Activated naive CD4-positive, alpha-beta T cell treated with Interleukin-2 at 50 U/mL for 16 hours (primary cell): ENCODE measurements at regions not wholly inside any gene's neighbourhood (a gene's known extent, or its start where the extent isn't known, plus 50 kb on each side); places are given as distances from the start of the nearest gene placed in this dataset.

Experiments used
- DNase-seq: peaks from one replicate; pipeline ENCODE4 v3.0.0-alpha.2; 2020

- no peak for DNase-seq
Measured at GRCh38 chr1:59136541-59137275, 160.2 kb upstream of the FGGY start.

DNA sequence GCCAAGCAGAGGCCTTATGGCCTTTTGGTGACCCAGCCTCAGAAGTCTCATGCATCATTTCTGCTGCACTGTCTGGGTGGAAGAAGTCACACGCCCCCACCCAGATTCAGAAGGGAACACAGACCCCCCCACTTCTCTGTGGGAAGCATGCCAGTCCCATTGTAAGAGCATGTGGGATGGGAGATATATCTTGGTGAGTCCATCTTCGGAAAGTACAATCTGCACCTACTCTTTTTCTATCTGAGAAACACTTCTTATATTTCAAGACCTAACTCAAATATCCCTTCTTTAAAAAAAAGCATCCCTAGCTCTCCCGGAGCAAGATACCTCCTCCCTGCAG is 159.6 kb upstream of the FGGY start:
- no peak for DNase-seq

GRCh38 chr1:59137968-59138367 is 158.9 kb upstream of the FGGY start:
- DNase-seq, result no peak

DNA sequence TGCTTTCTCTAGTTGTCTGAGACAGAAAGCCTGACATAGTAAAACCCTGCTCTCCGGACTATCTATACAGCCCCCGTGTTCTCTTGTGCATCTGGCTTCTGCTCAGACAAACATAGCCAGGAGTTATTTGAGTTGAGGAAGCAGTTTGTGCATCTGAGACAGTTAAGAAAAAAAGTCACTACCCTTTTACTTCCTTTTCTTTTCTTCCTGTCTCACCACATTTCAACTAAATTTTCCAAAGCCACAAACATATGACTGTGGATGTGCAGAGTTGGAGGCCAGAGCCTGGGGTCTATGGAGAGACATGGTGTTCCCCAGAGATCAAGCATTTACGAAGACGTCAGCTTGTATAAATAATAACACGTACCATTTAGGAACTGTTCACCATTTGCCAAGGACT is 158.5 kb upstream of the FGGY start:
- DNase-seq, result no peak

GRCh38 chr1:59139396-59139795 is 157.5 kb upstream of the FGGY start:
- no peak for DNase-seq

DNA sequence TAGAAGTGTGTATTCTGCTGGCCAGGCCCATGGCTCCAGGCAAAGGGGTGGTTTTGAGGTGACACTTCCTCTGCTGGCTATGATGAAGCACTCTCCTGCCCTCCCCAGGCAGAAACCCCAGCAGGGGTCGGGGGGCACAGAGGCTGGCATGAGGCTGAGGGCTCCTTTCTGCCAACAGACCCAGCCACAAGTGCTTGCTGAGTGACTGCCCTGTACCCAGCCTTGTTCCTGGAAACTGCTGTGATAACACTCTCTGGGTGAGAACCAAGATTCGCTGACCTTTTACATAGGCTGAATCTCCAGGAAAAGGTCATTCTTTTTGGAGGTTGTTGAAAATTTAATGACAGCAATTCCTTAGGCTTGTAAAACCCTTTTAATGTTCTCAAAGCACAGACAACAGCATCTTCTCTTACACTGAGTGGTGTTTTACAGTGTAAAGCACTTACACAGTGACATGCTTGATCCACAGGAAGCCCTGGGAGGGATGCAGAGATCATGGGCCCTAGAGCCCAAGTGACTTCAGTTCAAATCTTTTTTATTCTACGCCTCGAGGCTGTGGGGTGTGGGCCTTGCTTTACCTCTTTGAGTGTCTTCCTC is 155.5 kb upstream of the FGGY start:
- no peak for DNase-seq

DNA sequence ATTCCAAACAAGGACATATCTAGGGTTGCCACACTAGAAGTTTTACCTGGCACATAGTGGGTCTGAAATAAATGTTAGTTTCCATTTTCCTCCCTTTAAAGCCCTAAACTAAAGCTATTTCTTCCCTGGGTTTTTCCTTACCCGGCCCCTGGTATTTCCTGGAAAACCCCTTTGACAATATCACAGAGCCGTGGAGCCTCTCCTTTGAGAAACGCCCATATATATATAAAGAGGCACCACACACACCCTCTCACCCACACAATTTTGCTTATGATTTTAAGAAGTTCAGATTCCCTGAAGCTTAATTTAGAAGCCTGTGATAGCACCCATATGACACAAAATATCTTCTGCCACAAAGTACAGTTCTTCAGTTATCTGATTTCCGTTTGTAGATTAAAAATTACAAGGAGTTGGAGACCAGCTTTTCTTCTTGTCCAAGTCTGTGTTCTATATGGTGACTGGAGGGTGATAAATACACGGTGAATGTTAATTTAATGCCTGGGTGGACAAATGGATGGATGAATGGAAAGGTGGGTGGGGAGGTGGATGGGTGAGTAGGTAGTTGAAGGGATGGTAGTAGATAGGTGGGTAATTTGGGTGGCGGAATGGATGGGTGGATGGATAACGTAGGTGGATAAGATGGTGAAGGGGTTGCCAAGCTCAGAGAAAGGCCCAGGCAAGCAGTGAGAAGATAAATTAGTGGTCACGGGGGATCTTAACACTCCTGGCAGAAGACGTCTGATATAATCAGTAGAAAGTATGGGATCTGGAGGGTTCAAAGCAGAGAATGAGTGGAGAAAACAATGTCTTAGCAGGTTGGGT is 154.4 kb upstream of the FGGY start:
- DNase-seq, result no peak

DNA sequence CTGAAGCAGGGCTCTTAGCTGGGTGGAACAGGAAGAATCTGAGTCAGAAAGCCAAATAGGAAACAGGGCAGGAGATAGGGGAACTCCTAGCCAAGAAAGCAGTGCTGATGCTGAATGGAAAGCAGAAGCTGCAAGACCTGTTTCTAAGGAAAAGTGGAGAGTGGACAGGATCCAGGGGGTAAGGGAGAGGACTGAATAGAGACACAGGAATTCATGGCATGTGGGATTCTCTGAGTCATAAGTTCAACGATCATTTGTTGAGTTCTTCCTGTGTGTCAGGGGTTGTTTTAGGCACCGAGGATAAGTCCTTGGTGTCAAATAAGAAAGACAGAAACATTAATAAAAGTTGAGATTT is 153.8 kb upstream of the FGGY start:
- no peak for DNase-seq

DNA sequence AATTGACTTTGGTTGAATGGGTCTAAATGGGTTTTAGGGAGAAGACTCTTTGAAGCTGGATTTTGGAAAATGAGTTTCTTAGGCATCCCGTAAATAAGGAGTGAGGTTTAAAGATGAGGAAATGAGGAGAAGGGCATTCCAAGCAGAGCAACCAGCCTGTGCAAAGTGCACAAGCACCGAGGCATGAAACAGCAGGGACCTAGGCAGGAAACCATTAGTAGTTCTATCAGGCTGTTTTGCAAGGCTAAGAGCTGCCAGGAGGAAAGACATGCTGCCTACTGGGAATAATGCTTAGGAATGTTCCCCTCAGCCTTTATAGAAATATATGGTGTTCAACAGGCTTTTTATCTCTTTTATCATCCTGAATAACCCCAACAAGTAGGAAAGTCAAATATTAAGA is 153.1 kb upstream of the FGGY start:
- DNase-seq, result no peak

DNA sequence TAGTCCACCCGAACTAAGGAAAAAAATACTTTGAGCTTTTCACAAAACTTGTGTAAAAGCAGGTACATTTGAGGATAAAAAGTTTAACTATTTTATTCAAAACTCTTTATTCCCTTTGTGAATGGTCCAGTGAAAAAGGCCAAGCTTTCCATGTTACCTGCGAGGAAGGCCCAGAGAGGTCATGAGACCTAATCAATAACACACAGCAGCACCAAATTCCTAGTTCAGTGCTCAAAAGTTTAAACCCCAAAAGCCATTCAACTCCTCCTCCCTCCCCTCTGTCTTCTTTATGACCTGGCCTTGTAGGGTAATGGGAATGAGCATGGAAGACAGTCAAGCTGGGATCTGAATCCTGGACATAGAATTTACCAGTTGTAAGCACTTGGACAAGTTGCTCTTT is 151.9 kb upstream of the FGGY start:
- DNase-seq, result no peak

GRCh38 chr1:59146056-59146455 is 150.8 kb upstream of the FGGY start:
- DNase-seq, result no peak

DNA sequence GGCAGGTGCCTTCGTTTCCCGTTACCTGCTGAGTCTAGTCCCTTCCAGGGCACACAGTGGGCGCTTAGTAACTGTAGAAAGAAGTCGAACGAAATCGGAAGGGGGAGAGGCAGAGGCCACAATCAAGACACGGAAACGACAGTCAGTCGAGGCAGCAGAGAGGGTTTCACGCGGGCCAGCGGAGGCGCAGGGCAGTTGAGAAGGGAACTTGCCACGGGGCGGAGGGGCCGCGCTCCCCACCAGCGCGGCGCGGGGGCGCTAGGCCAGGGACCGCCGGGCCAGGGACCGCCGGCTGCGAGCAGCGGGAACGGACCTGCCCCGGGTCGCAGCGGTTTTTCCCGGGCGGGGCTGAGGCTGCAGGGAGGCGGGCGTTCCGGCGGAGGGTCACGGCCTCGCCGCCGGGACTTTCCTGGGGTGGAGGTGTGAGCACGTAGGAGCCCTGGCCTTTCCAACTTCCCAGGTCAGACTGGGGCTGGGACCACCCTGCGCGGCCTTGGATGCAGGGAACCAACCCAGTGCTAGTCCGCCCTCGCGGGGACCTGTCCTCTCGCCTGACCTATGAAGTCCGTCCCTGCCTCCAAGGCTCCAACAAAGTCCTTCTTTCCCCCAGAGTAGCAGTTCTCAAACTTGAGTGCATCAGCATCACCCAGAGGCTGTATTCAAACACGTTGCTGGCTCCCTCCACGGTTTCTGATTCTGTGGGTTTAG is 150.1 kb upstream of the FGGY start:
- peak; percentile 47 for DNase-seq

- DNase-seq, result no peak
Measured at GRCh38 chr1:59149435-59149834, 147.5 kb upstream of the FGGY start.

DNA sequence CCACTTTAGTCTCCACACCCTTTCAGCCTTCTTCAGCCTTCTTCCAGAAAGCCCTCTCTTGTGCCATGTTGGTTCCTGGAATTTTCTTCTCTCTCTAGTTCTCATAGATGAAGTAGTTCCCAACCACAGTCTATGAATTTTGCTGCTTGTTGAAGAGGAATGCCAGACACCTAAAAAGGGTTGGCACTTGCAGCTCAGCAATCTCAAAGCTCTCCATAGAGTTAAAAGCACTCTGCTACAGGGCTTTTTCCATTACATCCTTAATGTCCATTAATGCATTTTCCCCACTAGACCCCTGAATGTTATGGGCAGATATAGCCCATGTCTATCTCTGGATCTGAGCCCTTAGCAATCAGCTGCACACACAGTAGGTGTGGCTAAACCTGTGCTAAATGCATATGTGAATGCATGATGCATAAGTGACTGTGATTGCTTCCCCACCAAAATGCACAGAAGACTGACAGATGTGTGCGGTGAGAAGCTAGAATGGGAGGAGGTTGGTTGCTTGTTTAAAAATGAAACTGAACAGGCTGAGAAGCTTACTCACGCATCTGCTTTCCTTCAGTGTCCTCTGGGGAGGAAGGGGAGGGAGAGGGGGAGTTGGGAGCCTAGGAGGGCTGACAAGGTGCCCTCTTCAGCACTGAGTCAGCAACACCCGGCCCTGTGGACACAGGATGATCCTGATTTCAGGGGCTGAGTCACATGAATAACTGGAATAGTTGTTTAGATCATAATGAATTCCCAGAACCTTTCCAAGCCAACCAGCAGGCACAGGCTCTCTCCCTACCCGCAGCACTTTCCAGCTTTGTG is 146.1 kb upstream of the FGGY start:
- DNase-seq, result peak; percentile 4

GRCh38 chr1:59151387-59151761 is 145.5 kb upstream of the FGGY start:
- no peak for DNase-seq

DNA sequence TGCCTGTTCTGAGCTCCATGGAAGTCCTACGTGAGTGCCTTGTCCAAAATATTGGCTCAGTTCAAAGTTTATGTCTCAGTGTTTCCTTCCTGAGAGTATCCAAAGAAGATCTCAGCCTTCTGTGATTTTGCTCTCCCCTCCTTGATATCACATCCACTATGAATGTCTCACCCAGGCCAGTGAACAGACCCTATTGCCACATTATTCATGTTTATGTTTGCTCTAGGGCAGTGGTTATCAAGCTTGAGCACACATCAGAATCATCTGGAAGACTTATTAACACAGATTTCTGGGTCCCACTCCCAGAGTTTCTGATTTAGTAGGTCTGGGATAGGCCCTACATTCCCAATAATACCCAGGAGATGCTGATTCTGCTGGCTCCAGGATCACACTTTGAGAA is 145.0 kb upstream of the FGGY start:
- no peak for DNase-seq

GRCh38 chr1:59152511-59152910 is 144.4 kb upstream of the FGGY start:
- no peak for DNase-seq

DNA sequence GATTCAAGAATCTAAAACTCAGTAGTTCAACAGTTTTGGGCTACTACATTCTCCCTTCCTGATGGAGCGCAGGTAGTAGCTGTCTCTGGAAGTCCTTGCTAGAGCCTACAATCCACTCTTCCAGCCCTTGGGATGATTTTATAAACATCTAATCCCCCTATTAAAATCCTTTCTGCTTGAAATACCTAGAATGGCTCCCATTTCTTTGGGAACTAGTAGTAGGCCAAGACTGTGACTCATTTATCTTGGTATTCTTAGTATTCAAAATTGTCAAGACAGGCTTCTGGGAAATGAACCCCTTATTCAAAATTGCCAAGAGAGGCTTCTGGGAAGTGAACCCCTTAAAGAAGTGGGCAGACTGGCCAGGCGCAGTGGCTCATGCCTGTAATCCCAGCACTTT is 142.5 kb upstream of the FGGY start:
- no peak for DNase-seq

GRCh38 chr1:59155351-59155750 is 141.5 kb upstream of the FGGY start:
- DNase-seq, result no peak

DNA sequence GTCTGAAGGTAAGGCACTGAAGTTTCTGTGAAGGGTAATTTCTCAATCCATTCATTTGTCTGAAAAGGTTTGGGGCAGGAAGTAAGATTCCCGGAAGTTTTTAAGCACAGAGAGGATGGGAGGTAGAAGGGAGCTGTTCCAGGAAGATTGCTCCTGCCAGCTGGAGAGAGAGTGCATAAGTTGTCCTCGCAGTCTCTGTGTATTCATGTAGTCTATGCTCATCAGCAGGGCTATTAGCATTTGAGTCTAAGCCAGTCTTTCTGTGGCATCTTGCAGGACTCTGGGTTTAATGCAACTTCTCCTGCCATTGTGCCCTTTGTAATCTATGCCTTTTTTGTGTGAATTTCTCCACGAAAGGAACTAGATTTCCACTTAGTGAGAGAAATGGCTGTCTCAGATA is 140.8 kb upstream of the FGGY start:
- no peak for DNase-seq

- DNase-seq, result no peak
Measured at GRCh38 chr1:59156526-59157199, 140.2 kb upstream of the FGGY start.

GRCh38 chr1:59158321-59158720 is 138.6 kb upstream of the FGGY start:
- no peak for DNase-seq
